ENCODE measurements at regions not wholly inside any gene's neighbourhood (a gene's known extent, or its start where the extent isn't known, plus 50 kb on each side); places are given as distances from the start of the nearest gene placed in this dataset.

DNA sequence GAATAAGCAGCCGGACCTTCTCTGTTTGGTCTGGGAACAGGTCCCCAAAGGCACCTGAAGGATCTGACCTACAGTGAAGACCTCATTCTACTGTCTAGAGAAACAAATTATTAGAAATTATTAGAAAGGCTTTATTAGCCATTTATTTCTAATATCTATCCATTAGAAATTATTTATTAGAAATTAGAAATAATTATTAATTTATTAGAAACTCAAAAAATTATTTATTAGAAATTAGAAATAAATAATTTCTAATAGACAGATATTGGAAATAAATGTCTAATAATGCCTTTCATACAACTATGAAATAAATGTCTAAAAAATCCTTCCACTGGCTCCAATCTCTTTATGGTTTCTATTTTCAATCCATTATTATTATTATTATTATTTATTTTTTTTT lies 285.7 kb upstream of the ERCC4 start:
- TF ChIP-seq, protein P1, sequence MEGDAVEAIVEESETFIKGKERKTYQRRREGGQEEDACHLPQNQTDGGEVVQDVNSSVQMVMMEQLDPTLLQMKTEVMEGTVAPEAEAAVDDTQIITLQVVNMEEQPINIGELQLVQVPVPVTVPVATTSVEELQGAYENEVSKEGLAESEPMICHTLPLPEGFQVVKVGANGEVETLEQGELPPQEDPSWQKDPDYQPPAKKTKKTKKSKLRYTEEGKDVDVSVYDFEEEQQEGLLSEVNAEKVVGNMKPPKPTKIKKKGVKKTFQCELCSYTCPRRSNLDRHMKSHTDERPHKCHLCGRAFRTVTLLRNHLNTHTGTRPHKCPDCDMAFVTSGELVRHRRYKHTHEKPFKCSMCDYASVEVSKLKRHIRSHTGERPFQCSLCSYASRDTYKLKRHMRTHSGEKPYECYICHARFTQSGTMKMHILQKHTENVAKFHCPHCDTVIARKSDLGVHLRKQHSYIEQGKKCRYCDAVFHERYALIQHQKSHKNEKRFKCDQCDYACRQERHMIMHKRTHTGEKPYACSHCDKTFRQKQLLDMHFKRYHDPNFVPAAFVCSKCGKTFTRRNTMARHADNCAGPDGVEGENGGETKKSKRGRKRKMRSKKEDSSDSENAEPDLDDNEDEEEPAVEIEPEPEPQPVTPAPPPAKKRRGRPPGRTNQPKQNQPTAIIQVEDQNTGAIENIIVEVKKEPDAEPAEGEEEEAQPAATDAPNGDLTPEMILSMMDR (IDR thresholded peaks at IDR 0.05) = no peak
- TF ChIP-seq POLR2A (IDR thresholded peaks at IDR 0.05) = no peak

Data from right lobe of liver (tissue), 4 donors.